Gastroesophageal sphincter (tissue), 3 donors: ENCODE measurements at regions not wholly inside any gene's neighbourhood (a gene's known extent, or its start where the extent isn't known, plus 50 kb on each side); places are given as distances from the start of the nearest gene placed in this dataset.

Experiments used
- POLR2A ChIP-seq, 2 donors: fragments of 450-650 bp; IDR thresholded peaks; one replicate each; pipeline ENCODE4 v1.6.1; 2017; ENCODE audit warnings: antibody characterized with exemption in 2 of 2, mild to moderate bottlenecking in 2 of 2, moderate library complexity in 1 of 2
- POLR2AphosphoS5 ChIP-seq: sonication (generic); formaldehyde crosslinking; IDR thresholded peaks from one replicate; pipeline ENCODE4 v1.6.1; 2017; ENCODE audit warnings: antibody characterized with exemption
- TF ChIP-seq, protein P1 (sequence below), 4 experiments: fragments of 200-600 bp in 2 of 4; fragments of 450-650 bp in 2 of 4; sonication (generic) in 1 of 4; IDR thresholded peaks; one replicate each; pipeline ENCODE4 v1.5.1; 2017 to 2019; ENCODE audit warnings: antibody characterized with exemption in 4 of 4, mild to moderate bottlenecking in 2 of 4, moderate library complexity in 2 of 4

DNA sequence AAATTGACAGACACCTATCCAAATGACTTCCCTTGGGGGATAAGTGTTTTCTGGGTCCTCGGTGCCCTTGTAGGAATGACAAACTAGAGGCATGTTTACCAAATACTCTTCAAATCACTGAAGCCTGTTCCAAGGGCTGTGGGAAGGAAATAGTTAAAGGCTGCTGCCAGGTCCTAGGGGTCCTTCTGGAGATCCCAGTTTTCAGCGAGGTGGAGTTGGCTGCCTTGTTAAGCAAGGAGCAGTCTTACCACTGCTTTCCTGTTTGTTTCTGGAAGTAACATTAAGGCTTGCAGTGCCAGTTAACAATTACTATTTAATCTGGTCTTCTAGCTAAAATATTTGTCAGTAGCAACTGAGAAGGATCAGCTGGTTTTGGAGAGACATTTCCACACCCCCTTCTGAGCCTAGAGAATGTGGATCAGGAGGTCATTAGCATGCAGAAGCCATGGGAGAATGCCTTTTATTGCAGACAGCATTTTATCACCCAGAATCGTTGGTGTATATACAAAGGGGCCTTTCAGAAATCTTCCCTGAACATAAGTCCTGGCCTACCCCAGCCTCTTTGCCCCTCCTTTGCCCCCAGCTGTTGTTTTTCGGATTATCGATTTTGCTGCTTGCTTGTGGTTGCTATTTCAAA is 238.8 kb downstream of the DMAC1 start:
- TF ChIP-seq POLR2A (IDR thresholded peaks at IDR 0.05) (no peak), POLR2AphosphoS5 (no peak)
- TF ChIP-seq, protein P1, sequence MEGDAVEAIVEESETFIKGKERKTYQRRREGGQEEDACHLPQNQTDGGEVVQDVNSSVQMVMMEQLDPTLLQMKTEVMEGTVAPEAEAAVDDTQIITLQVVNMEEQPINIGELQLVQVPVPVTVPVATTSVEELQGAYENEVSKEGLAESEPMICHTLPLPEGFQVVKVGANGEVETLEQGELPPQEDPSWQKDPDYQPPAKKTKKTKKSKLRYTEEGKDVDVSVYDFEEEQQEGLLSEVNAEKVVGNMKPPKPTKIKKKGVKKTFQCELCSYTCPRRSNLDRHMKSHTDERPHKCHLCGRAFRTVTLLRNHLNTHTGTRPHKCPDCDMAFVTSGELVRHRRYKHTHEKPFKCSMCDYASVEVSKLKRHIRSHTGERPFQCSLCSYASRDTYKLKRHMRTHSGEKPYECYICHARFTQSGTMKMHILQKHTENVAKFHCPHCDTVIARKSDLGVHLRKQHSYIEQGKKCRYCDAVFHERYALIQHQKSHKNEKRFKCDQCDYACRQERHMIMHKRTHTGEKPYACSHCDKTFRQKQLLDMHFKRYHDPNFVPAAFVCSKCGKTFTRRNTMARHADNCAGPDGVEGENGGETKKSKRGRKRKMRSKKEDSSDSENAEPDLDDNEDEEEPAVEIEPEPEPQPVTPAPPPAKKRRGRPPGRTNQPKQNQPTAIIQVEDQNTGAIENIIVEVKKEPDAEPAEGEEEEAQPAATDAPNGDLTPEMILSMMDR (IDR thresholded peaks at IDR 0.05) = no peak
